IPS-20b (cell line): ENCODE measurements at regions not wholly inside any gene's neighbourhood (a gene's known extent, or its start where the extent isn't known, plus 50 kb on each side); places are given as distances from the start of the nearest gene placed in this dataset.

Source experiments
- H3K27ac ChIP-seq: one replicate; pipeline ENCODE4 v1.5.1; 2013; ENCODE audit warnings: low read length
- H3K27me3 ChIP-seq: 2 replicates; pipeline ENCODE4 v1.6.1; 2013; ENCODE audit warnings: mild to moderate bottlenecking, low read length, inconsistent platforms; ENCODE audit not compliant: insufficient read depth
- H3K36me3 ChIP-seq: 2 replicates; pipeline ENCODE4 v1.6.1; 2013; ENCODE audit warnings: low read depth, mild to moderate bottlenecking, inconsistent platforms, low read length, moderate library complexity; ENCODE audit not compliant: insufficient read depth
- H3K4me1 ChIP-seq: 2 replicates; pipeline ENCODE4 v1.6.1; 2013; ENCODE audit warnings: mild to moderate bottlenecking, control low read depth, inconsistent platforms, low read length, moderate library complexity; ENCODE audit not compliant: insufficient read depth
- H3K4me3 ChIP-seq: 2 replicates; pipeline ENCODE4 v1.5.1; 2013; ENCODE audit warnings: mild to moderate bottlenecking, low read length, inconsistent platforms
- H3K9ac ChIP-seq: 2 replicates; pipeline ENCODE4 v1.6.1; 2013; ENCODE audit warnings: low read depth, mild to moderate bottlenecking, inconsistent platforms, low read length, moderate library complexity
- H3K9me3 ChIP-seq: 2 replicates; pipeline ENCODE4 v1.6.1; 2013; ENCODE audit warnings: mild to moderate bottlenecking, low read depth, low read length, inconsistent platforms; ENCODE audit not compliant: insufficient read depth

- no peaks in the 10 kb centered on the region for H3K4me1 ChIP-seq
- H3K27me3 ChIP-seq, result no peaks in the 10 kb centered on the region
- no peaks in the 10 kb centered on the region for H3K9me3 ChIP-seq
- no peaks in the 10 kb centered on the region for H3K36me3 ChIP-seq
- H3K27ac ChIP-seq, result no peak overlapping the region
- no peak overlapping the region for H3K9ac ChIP-seq
- H3K4me3 ChIP-seq, result no peak overlapping the region
These were observed 97.3 kb downstream of the ACAA2 start for GRCh38 chr18:49716035-49716434.

GRCh38 chr18:49709347-49709690 is 104.0 kb downstream of the ACAA2 start:
- H3K9ac ChIP-seq, result no peak overlapping the region
- H3K4me3 ChIP-seq, result no peak overlapping the region
- H3K36me3 ChIP-seq, result no peaks in the 10 kb centered on the region
- no peaks in the 10 kb centered on the region for H3K27me3 ChIP-seq
- no peak overlapping the region for H3K27ac ChIP-seq
- H3K9me3 ChIP-seq, result no peaks in the 10 kb centered on the region
- no peaks in the 10 kb centered on the region for H3K4me1 ChIP-seq

- Histone ChIP-seq H3K36me3 (no peaks in the 10 kb centered on the region), H3K9me3 (no peaks in the 10 kb centered on the region), H3K4me1 (no peaks in the 10 kb centered on the region), H3K4me3 (no peak overlapping the region), H3K9ac (no peak overlapping the region), H3K27ac (no peak overlapping the region), H3K27me3 (no peaks in the 10 kb centered on the region)
These were observed 104.5 kb downstream of the ACAA2 start for GRCh38 chr18:49708662-49709346.

- Histone ChIP-seq H3K27ac (no peak overlapping the region), H3K4me1 (no peaks in the 10 kb centered on the region), H3K9ac (no peak overlapping the region), H3K4me3 (no peak overlapping the region), H3K9me3 (no peaks in the 10 kb centered on the region), H3K27me3 (no peaks in the 10 kb centered on the region), H3K36me3 (no peaks in the 10 kb centered on the region)
These were observed 105.7 kb downstream of the ACAA2 start for GRCh38 chr18:49707599-49707998.

GRCh38 chr18:49704334-49704733 is 109.0 kb downstream of the ACAA2 start:
- Histone ChIP-seq H3K9me3 (no peaks in the 10 kb centered on the region), H3K36me3 (no peaks in the 10 kb centered on the region), H3K4me1 (no peaks in the 10 kb centered on the region), H3K9ac (no peak overlapping the region), H3K27me3 (no peaks in the 10 kb centered on the region), H3K4me3 (no peak overlapping the region), H3K27ac (no peak overlapping the region)

GRCh38 chr18:49701190-49701589 is 112.1 kb downstream of the ACAA2 start:
- H3K4me1 ChIP-seq, result no peaks in the 10 kb centered on the region; the same call in 1 of the 2 replicates
- no peaks in the 10 kb centered on the region for H3K9me3 ChIP-seq
- no peak overlapping the region for H3K27ac ChIP-seq
- no peak overlapping the region for H3K9ac ChIP-seq
- no peak overlapping the region for H3K4me3 ChIP-seq
- no peaks in the 10 kb centered on the region for H3K36me3 ChIP-seq
- H3K27me3 ChIP-seq, result no peaks in the 10 kb centered on the region

- no peaks in the 10 kb centered on the region for H3K27me3 ChIP-seq
- H3K36me3 ChIP-seq, result no peaks in the 10 kb centered on the region
- H3K27ac ChIP-seq, result no peak overlapping the region
- H3K4me1 ChIP-seq, result no peaks in the 10 kb centered on the region; the same call in 1 of the 2 replicates
- no peak overlapping the region for H3K4me3 ChIP-seq
- no peak overlapping the region for H3K9ac ChIP-seq
- H3K9me3 ChIP-seq, result no peaks in the 10 kb centered on the region
These were observed 114.0 kb downstream of the ACAA2 start for GRCh38 chr18:49699303-49699702.

GRCh38 chr18:49698525-49699025 is 114.8 kb downstream of the ACAA2 start:
- Histone ChIP-seq H3K27ac (no peak overlapping the region), H3K36me3 (no peaks in the 10 kb centered on the region), H3K4me1 (no peaks in the 10 kb centered on the region; the same call in 1 of the 2 replicates), H3K9ac (no peak overlapping the region), H3K9me3 (no peaks in the 10 kb centered on the region), H3K4me3 (no peak overlapping the region), H3K27me3 (no peaks in the 10 kb centered on the region)

GRCh38 chr18:49697757-49698524 is 115.4 kb downstream of the ACAA2 start:
- H3K4me3 ChIP-seq, result no peak overlapping the region
- no peak overlapping the region for H3K9ac ChIP-seq
- H3K9me3 ChIP-seq, result no peaks in the 10 kb centered on the region
- H3K27me3 ChIP-seq, result no peaks in the 10 kb centered on the region
- no peaks in the 10 kb centered on the region; the same call in 1 of the 2 replicates for H3K4me1 ChIP-seq
- H3K27ac ChIP-seq, result no peak overlapping the region
- no peaks in the 10 kb centered on the region for H3K36me3 ChIP-seq

- H3K27ac ChIP-seq, result no peak overlapping the region
- H3K4me1 ChIP-seq, result no peaks in the 10 kb centered on the region; the same call in 1 of the 2 replicates
- no peak overlapping the region for H3K4me3 ChIP-seq
- no peaks in the 10 kb centered on the region for H3K9me3 ChIP-seq
- no peak overlapping the region for H3K9ac ChIP-seq
- H3K36me3 ChIP-seq, result no peaks in the 10 kb centered on the region
- H3K27me3 ChIP-seq, result no peaks in the 10 kb centered on the region
These were observed 116.3 kb downstream of the ACAA2 start for GRCh38 chr18:49697049-49697448.

- Histone ChIP-seq H3K9me3 (no peaks in the 10 kb centered on the region), H3K27me3 (no peaks in the 10 kb centered on the region), H3K36me3 (no peaks in the 10 kb centered on the region), H3K9ac (no peak overlapping the region), H3K27ac (no peak overlapping the region), H3K4me1 (no peaks in the 10 kb centered on the region; the same call in 1 of the 2 replicates), H3K4me3 (no peak overlapping the region)
These were observed 118.9 kb downstream of the ACAA2 start for GRCh38 chr18:49694402-49694801.

- H3K4me1 ChIP-seq, result no peaks in the 10 kb centered on the region; the same call in 1 of the 2 replicates
- H3K36me3 ChIP-seq, result no peaks in the 10 kb centered on the region
- H3K9ac ChIP-seq, result no peak overlapping the region
- H3K27ac ChIP-seq, result no peak overlapping the region
- H3K4me3 ChIP-seq, result no peak overlapping the region
- H3K9me3 ChIP-seq, result no peaks in the 10 kb centered on the region
- no peaks in the 10 kb centered on the region for H3K27me3 ChIP-seq
These were observed 119.7 kb downstream of the ACAA2 start for GRCh38 chr18:49693717-49694005.
